ENCODE measurements at regions not wholly inside any gene's neighbourhood (a gene's known extent, or its start where the extent isn't known, plus 50 kb on each side); places are given as distances from the start of the nearest gene placed in this dataset.

DNA sequence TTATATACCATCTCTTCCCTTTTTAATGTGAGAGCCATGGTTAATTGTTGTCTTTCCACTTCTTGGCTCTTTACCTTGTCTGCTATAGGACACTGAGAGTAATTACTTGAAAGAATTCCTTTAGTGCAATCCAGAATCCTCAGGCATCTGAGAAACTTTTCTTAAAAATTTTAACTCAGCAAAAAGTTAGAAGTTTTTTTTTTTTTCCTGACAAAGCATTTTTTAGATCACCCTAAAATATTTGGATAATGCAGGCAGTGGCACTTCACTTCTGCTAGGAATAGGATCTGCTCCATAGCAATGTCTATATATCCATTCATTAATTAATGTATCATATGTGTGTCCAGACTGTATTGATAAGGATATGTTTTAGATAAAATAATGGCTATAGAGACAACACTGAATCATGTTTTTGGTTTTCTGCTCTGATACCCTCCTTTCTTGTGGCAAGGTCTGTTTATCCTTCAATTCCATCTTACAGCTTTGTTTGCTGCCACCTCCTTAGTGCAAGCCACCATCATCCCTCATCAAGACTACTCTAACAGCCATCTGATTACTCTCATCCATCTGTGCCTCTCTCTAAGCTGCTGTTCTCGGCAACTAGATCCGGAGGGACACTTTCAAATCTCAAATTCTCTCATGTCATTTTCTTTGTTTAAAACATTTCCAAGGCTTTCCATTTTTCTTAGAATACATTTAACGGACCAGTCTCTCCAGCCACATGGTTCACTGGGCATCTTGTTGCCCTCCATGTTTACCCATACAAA is 563.5 kb downstream of the EDEM1 start:
- TF ChIP-seq CTCF (IDR thresholded peaks at IDR 0.05) (no peak), POLR2AphosphoS5 (IDR thresholded peaks at IDR 0.05) (no peak)
